Activated CD4-positive, alpha-beta T cell treated with anti-CD3 and anti-CD28 coated beads for 36 hours (primary cell): ENCODE measurements at regions not wholly inside any gene's neighbourhood (a gene's known extent, or its start where the extent isn't known, plus 50 kb on each side); places are given as distances from the start of the nearest gene placed in this dataset.

Experiments used
- ATAC-seq: fragments of 200-7000 bp; cut with Tn5 transposase; one replicate; pipeline ENCODE4 v1.10.0; 2021; ENCODE audit warnings: mild to moderate bottlenecking, moderate library complexity
- CTCF ChIA-PET: fragments of 350-600 bp; sonication (Branson Sonifier 250); formaldehyde crosslinking; loops from one replicate; lab custom pipeline; 2021; ENCODE audit warnings: antibody characterized with exemption; lab: Charles Lee
- POLR2A ChIA-PET: fragments of 350-600 bp; sonication (Branson Sonifier 250); formaldehyde crosslinking; loops from one replicate; lab custom pipeline; 2021; ENCODE audit warnings: antibody characterized with exemption, inconsistent platforms; lab: Charles Lee
- DNase-seq: peaks from one replicate; pipeline ENCODE4 v3.0.0-alpha.2; 2020
- H3K27ac Mint-ChIP-seq: one replicate; pipeline ENCODE4 v1.8.0; 2021; ENCODE audit warnings: mixed read lengths
- H3K27me3 Mint-ChIP-seq: one replicate; pipeline ENCODE4 v1.8.0; 2021; ENCODE audit warnings: mixed read lengths
- H3K36me3 Mint-ChIP-seq: one replicate; pipeline ENCODE4 v1.8.0; 2021; ENCODE audit warnings: low read depth, mixed read lengths
- H3K4me1 Mint-ChIP-seq: one replicate; pipeline ENCODE4 v1.8.0; 2021; ENCODE audit warnings: mixed read lengths
- H3K4me3 Mint-ChIP-seq: one replicate; pipeline ENCODE4 v1.8.0; 2021; ENCODE audit warnings: mild to moderate bottlenecking, moderate library complexity, mixed read lengths
- H3K9me3 Mint-ChIP-seq: one replicate; pipeline ENCODE4 v1.8.0; 2021; ENCODE audit warnings: low read depth, mixed read lengths
- intact Hi-C, 2 experiments: fragments of 100-400 bp; cut with DNase I in 1 of 2; cut with micrococcal nuclease in 1 of 2; formaldehyde crosslinking; loops; one replicate each; pipeline versions ENCODE4 v1.14.2 to v1.15.1; 2022 to 2024; cut with DNase I, micrococcal nuclease

DNA sequence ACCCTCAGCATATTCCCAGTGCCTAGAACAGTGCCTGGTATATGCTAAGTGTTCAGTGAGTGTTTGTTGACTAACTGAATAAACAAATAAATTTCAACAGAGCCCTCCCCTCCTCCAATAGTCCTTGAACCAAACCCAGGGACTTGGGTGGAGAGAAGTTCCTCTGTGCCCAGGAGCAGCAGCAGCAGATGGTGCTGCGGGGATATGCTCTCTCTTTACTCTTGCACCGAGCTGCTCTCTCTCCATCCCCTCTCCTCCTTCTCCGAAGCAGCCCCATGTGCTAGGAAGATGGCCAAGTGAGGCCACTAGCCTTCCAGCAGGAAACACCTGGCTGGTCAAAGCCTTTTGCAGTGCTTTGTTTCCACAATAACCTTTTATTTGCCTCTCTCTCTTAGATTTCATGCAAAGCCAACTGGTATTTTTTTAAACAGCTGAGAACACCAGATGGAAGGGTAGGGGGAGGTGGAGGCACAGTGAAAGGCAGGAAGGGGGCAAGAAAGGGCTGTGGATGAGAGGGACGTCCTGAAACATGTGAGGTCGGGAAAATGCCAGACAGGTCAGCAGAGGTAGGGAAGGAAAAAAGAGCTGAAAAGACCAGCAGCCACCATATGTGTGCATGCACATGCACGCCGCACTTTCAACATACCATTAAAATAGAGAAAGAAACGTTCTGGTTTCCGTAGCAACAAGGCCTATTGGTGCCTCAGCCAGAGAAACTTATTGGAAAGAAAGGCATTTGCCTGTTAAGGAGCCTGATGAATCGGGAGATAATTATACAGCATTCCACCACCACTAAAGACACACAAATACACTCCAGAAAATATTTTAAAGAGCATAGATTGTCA, 78.9 kb downstream of the EMP1 start:
- peaks cover 1% of the 10 kb centered on the region for H3K9me3 Mint-ChIP-seq
- intact Hi-C loops = loop anchor here (5.0 to 10.0 kb wide), 4 partner anchors 72 to 892 kb away; no protein-coding TSS in a partner anchor
- DNase-seq = no peak
- H3K4me3 Mint-ChIP-seq = no peak overlapping the region
- peaks cover 3% of the 10 kb centered on the region for H3K4me1 Mint-ChIP-seq
- peaks cover 34% of the 10 kb centered on the region for H3K27me3 Mint-ChIP-seq
- CTCF ChIA-PET = interaction anchor here (0.9 to 1.8 kb wide), 3 partner anchors 20 to 82 kb away, joined by 3 to 10 read pairs (median 3); no protein-coding TSS in a partner anchor
- ATAC-seq = no peak
- POLR2A ChIA-PET = no interaction called here
- no peaks in the 10 kb centered on the region for H3K36me3 Mint-ChIP-seq
- H3K27ac Mint-ChIP-seq = no peak overlapping the region

DNA sequence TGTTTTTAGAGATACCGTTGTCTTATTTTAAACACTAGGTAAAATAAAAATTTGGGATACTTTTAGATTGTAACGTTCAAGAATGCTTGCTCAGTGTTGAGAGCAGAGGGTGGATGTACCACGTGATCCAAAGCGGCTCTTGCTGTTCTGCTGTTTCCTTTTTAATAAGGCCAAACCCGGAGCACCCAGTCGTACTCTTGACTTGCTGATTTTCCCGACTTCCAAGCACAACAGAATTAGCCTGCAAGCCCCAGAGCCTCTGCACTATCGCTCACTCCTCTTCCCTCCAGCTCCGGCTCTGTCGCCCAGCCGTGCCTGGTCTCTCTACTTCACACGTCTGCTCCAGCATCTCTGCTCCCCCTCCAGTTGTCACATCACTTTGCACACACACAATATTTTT, 77.3 kb downstream of the EMP1 start:
- intact Hi-C loops = loop anchor here in 1 of 2 experiments (10.0 kb wide), 1 partner anchor 261 kb away; no protein-coding TSS in a partner anchor
- CTCF ChIA-PET = interaction anchor here (0.5 to 1.8 kb wide), 3 partner anchors 18 to 328 kb away, joined by 3 to 10 read pairs (median 4); no protein-coding TSS in a partner anchor

DNA sequence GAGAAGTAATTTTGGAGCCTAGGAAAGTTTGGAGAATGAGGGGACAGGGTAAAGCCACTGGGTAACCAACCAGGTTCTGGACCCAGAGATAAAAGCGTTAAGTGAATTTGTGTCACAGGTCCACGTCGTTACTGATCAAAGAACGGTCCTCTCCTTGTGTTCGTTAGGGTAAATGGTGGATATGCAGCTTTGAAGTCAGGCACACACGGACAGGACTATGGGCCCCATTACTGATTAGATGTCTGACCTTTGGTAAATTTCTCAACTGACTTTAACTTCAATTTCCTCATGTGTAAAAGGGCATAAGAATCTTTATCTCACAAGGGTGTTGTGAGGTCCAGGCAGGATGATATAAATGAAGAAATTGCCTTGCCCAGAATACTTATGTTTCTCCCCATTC, 76.6 kb downstream of the EMP1 start:
- DNase-seq (no peak), ATAC-seq (no peak)
- ChIA-PET POLR2A (interaction anchor here (0.6 kb wide), 1 partner anchor 55 kb away, joined by 3 read pairs; no protein-coding TSS in a partner anchor), CTCF (no interaction called here)
- peaks cover 29% of the 10 kb centered on the region for H3K27me3 Mint-ChIP-seq
- no peak overlapping the region for H3K4me3 Mint-ChIP-seq
- H3K36me3 Mint-ChIP-seq = no peaks in the 10 kb centered on the region
- no peaks in the 10 kb centered on the region for H3K9me3 Mint-ChIP-seq
- H3K27ac Mint-ChIP-seq = no peak overlapping the region
- intact Hi-C loops = loop anchor here in 1 of 2 experiments (10.0 kb wide), 1 partner anchor 262 kb away; no protein-coding TSS in a partner anchor
- peaks cover 1% of the 10 kb centered on the region for H3K4me1 Mint-ChIP-seq

More for the DNA sequence above, 77.3 kb downstream of the EMP1 start:
- POLR2A ChIA-PET = no interaction called here
- Mint-ChIP-seq H3K9me3 (no peaks in the 10 kb centered on the region), H3K4me3 (no peak overlapping the region), H3K27me3 (peaks cover 30% of the 10 kb centered on the region), H3K27ac (no peak overlapping the region), H3K36me3 (no peaks in the 10 kb centered on the region), H3K4me1 (peaks cover 3% of the 10 kb centered on the region)
- ATAC-seq = no peak
- DNase-seq = no peak

DNA sequence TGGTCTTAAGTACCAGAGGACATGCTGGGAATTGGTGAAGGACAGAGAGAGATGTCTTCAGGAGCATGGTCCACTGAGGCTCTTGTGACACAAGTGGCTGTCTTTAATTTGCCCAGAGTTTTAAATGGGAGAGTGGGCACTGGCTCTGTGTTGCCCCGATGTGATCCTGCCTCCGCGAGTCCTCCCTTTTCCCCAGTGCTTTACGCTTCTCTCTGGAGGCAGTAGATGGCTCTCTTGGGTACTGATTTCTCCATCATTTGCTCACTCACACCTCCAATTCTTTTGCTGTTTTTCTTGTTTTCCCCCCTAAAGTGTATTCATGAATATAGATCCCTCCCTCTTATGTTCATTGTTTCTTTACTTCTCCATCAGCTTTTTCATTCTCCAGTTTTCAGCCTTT, 74.3 kb downstream of the EMP1 start:
- Mint-ChIP-seq H3K27me3 (peaks cover 16% of the 10 kb centered on the region), H3K36me3 (no peaks in the 10 kb centered on the region), H3K4me1 (no peaks in the 10 kb centered on the region), H3K9me3 (no peaks in the 10 kb centered on the region), H3K4me3 (no peak overlapping the region), H3K27ac (no peak overlapping the region)
- ChIA-PET CTCF (interaction anchor here (0.7 to 3.3 kb wide), 2 partner anchors 15 to 768 kb away, joined by 3 to 19 read pairs; no protein-coding TSS in a partner anchor), POLR2A (no interaction called here)
- no peak for ATAC-seq
- intact Hi-C loops = loop anchor here in 1 of 2 experiments (10.0 kb wide), 1 partner anchor 264 kb away; no protein-coding TSS in a partner anchor
- DNase-seq = no peak
